H9 (cell line): ENCODE measurements at regions not wholly inside any gene's neighbourhood (a gene's known extent, or its start where the extent isn't known, plus 50 kb on each side); places are given as distances from the start of the nearest gene placed in this dataset.

ENCODE experiments used
- DNase-seq: peaks from one replicate; pipeline ENCODE4 v3.0.0-alpha.2; 2017
- H2AFZ ChIP-seq: one replicate; pipeline ENCODE4 v1.6.1; 2013; ENCODE audit warnings: mild to moderate bottlenecking, low read length, control low read depth, moderate library complexity
- H2AK5ac ChIP-seq: 2 replicates; pipeline ENCODE4 v1.6.1; 2013; ENCODE audit warnings: low read length, control low read depth, mixed read lengths; ENCODE audit not compliant: insufficient read length
- H2BK120ac ChIP-seq: one replicate; pipeline ENCODE4 v1.6.1; 2013; ENCODE audit warnings: low read depth, mild to moderate bottlenecking, low read length, control low read depth, inconsistent platforms; ENCODE audit not compliant: poor library complexity, severe bottlenecking
- H2BK12ac ChIP-seq: 2 replicates; pipeline ENCODE4 v1.6.1; 2013; ENCODE audit warnings: low read length, control low read depth, mixed read lengths, low read depth; ENCODE audit not compliant: insufficient read length
- H2BK15ac ChIP-seq: 2 replicates; pipeline ENCODE4 v1.6.1; 2013; ENCODE audit warnings: low read depth, low read length, control low read depth
- H2BK20ac ChIP-seq: one replicate; pipeline ENCODE4 v1.6.1; 2013; ENCODE audit warnings: low read depth, mild to moderate bottlenecking, low read length, control low read depth, inconsistent platforms; ENCODE audit not compliant: poor library complexity, severe bottlenecking
- H2BK5ac ChIP-seq: 2 replicates; pipeline ENCODE4 v1.6.1; 2013; ENCODE audit warnings: low read length, control low read depth, mixed read lengths; ENCODE audit not compliant: insufficient read length
- H3K14ac ChIP-seq: 2 replicates; pipeline ENCODE4 v1.6.1; 2013; ENCODE audit warnings: low read length, control low read depth; ENCODE audit not compliant: insufficient read depth
- H3K18ac ChIP-seq: 2 replicates; pipeline ENCODE4 v1.6.1; 2013; ENCODE audit warnings: low read depth, mild to moderate bottlenecking, mixed read lengths, low read length, control low read depth; ENCODE audit not compliant: insufficient read length
- H3K23ac ChIP-seq: 2 replicates; pipeline ENCODE4 v1.6.1; 2013; ENCODE audit warnings: low read length, control low read depth, mixed read lengths, low read depth; ENCODE audit not compliant: insufficient read length
- H3K23me2 ChIP-seq: 2 replicates; pipeline ENCODE4 v1.6.1; 2013; ENCODE audit warnings: low read depth, mild to moderate bottlenecking, mixed read lengths, low read length, control low read depth; ENCODE audit not compliant: insufficient read length, poor library complexity, severe bottlenecking
- H3K27ac ChIP-seq: 2 replicates; pipeline ENCODE4 v1.5.1; 2013; ENCODE audit warnings: low read length, control low read depth, mixed read lengths, low read depth; ENCODE audit not compliant: insufficient read length
- H3K27me3 ChIP-seq: 2 replicates; pipeline ENCODE4 v1.6.1; 2013; ENCODE audit warnings: low read length, control low read depth, inconsistent platforms; ENCODE audit not compliant: insufficient read depth
- H3K4ac ChIP-seq: 2 replicates; pipeline ENCODE4 v1.6.1; 2013; ENCODE audit warnings: low read depth, mild to moderate bottlenecking, control low read depth, inconsistent platforms, low read length, moderate library complexity
- H3K4me1 ChIP-seq: 2 replicates; pipeline ENCODE4 v1.6.1; 2013; ENCODE audit warnings: low read length, control low read depth, inconsistent platforms; ENCODE audit not compliant: insufficient read depth
- H3K4me2 ChIP-seq: 2 replicates; pipeline ENCODE4 v1.6.1; 2013; ENCODE audit warnings: low read length, control low read depth, mixed read lengths; ENCODE audit not compliant: insufficient read length, insufficient read depth
- H3K56ac ChIP-seq: 2 replicates; pipeline ENCODE4 v1.6.1; 2013; ENCODE audit warnings: low read depth, mild to moderate bottlenecking, mixed read lengths, low read length, control low read depth; ENCODE audit not compliant: insufficient read length
- H3K79me1 ChIP-seq: 2 replicates; pipeline ENCODE4 v1.6.1; 2013; ENCODE audit warnings: low read depth, mild to moderate bottlenecking, moderate library complexity, low read length, control low read depth, inconsistent platforms; ENCODE audit not compliant: insufficient read depth, poor library complexity, severe bottlenecking
- H3K79me2 ChIP-seq: 2 replicates; pipeline ENCODE4 v1.6.1; 2013; ENCODE audit warnings: low read length, control low read depth, inconsistent platforms; ENCODE audit not compliant: insufficient read depth
- H3K9ac ChIP-seq: 2 replicates; pipeline ENCODE4 v1.6.1; 2013; ENCODE audit warnings: low read length, control low read depth, mixed read lengths; ENCODE audit not compliant: insufficient read length; ENCODE audit errors: extremely low read depth
- H3K9me3 ChIP-seq: one replicate; pipeline ENCODE4 v1.6.1; 2013; ENCODE audit warnings: low read depth, low read length, inconsistent platforms; ENCODE audit not compliant: control insufficient read depth
- H3T11ph ChIP-seq: one replicate; pipeline ENCODE4 v1.6.1; 2013; ENCODE audit warnings: mild to moderate bottlenecking, low read length, control low read depth, inconsistent platforms
- H4K20me1 ChIP-seq: one replicate; pipeline ENCODE4 v1.6.1; 2013; ENCODE audit not compliant: control insufficient read depth, insufficient read length, insufficient read depth
- H4K5ac ChIP-seq: 2 replicates; pipeline ENCODE4 v1.6.1; 2013; ENCODE audit warnings: low read depth, mild to moderate bottlenecking, mixed read lengths, low read length, control low read depth; ENCODE audit not compliant: insufficient read length
- H4K8ac ChIP-seq: replicated peaks from 2 replicates; pipeline ENCODE4 v1.6.1; 2013; ENCODE audit warnings: low read length, control low read depth, mixed read lengths, low read depth; ENCODE audit not compliant: insufficient read length
- H4K91ac ChIP-seq: 2 replicates; pipeline ENCODE4 v1.6.1; 2013; ENCODE audit warnings: low read depth, mild to moderate bottlenecking, moderate library complexity, mixed read lengths, low read length, control low read depth; ENCODE audit not compliant: insufficient read length
- H3K27ac Mint-ChIP-seq, 3 experiments: 2 replicates in 2 of 3; 3 replicates in 1 of 3; pipeline ENCODE4 v1.8.0; 2020 to 2021; ENCODE audit warnings: mixed read lengths in 3 of 3, mild to moderate bottlenecking in 1 of 3, moderate library complexity in 1 of 3
- H3K27me3 Mint-ChIP-seq: 2 replicates; pipeline ENCODE4 v1.8.0; 2021; ENCODE audit warnings: low read depth, mild to moderate bottlenecking, moderate library complexity, mixed read lengths
- H3K36me3 Mint-ChIP-seq, 3 experiments: 2 replicates in 2 of 3; 3 replicates in 1 of 3; pipeline ENCODE4 v1.8.0; 2020 to 2021; ENCODE audit warnings: low read depth in 3 of 3, mixed read lengths in 3 of 3; ENCODE audit not compliant: insufficient read depth in 1 of 3
- H3K4me1 Mint-ChIP-seq, 2 experiments: 2 replicates each; pipeline ENCODE4 v1.8.0; 2020; ENCODE audit warnings: mixed read lengths in 2 of 2
- H3K4me3 Mint-ChIP-seq, 2 experiments: 2 replicates in 1 of 2; 3 replicates in 1 of 2; pipeline ENCODE4 v1.8.0; 2020 to 2021; ENCODE audit warnings: mild to moderate bottlenecking in 2 of 2, mixed read lengths in 2 of 2, moderate library complexity in 1 of 2
- H3K9me3 Mint-ChIP-seq, 2 experiments: 2 replicates in 1 of 2; 3 replicates in 1 of 2; pipeline ENCODE4 v1.8.0; 2020; ENCODE audit warnings: mild to moderate bottlenecking in 2 of 2, mixed read lengths in 2 of 2, moderate library complexity in 1 of 2
- CTCF ChIP-seq: fragments of 200-600 bp; sonication (generic); conservative IDR thresholded peaks from 3 replicates; pipeline ENCODE4 v1.8.0; 2021; ENCODE audit warnings: antibody characterized with exemption, mild to moderate bottlenecking
- WGBS: extraction: QIAGEN DNeasy Blood & Tissue Kit; methylation state at CpG from one replicate; pipeline ENCODE4 v1.1.7; 2013; ENCODE audit warnings: missing lambda C conversion rate, low lambda C conversion rate, mixed read lengths; ENCODE audit not compliant: insufficient read length; ENCODE audit errors: extremely low coverage; 5-methylcytosine and 5-hydroxymethylcytosine counted together

- Histone ChIP-seq H3K4me1 (no peaks in the 10 kb centered on the region), H2AK5ac (no peak overlapping the region), H2AFZ (no peak overlapping the region), H2BK120ac (no peak overlapping the region), H3K9ac (no peak overlapping the region), H3T11ph (no peak overlapping the region), H3K18ac (no peak overlapping the region), H3K23ac (no peak overlapping the region), H4K91ac (no peak overlapping the region), H3K9me3 (no peaks in the 10 kb centered on the region), H2BK12ac (no peak overlapping the region), H2BK20ac (no peak overlapping the region), H3K14ac (no peak overlapping the region), H3K23me2 (no peaks in the 10 kb centered on the region), H4K8ac (no peak overlapping the region), H3K4ac (no peak overlapping the region), H3K27me3 (no peaks in the 10 kb centered on the region), H2BK5ac (no peak overlapping the region), H3K79me2 (no peaks in the 10 kb centered on the region), H4K20me1 (no peaks in the 10 kb centered on the region), H4K5ac (no peak overlapping the region), H3K56ac (no peak overlapping the region), H3K4me2 (no peak overlapping the region), H3K27ac (no peak overlapping the region), H2BK15ac (no peak overlapping the region), H3K79me1 (no peaks in the 10 kb centered on the region)
- TF ChIP-seq CTCF: no peak
- no peak overlapping the region for H3K27ac Mint-ChIP-seq
- no peaks in the 10 kb centered on the region for H3K36me3 Mint-ChIP-seq
- H3K9me3 Mint-ChIP-seq: no peaks in the 10 kb centered on the region
- no peak overlapping the region for H3K4me3 Mint-ChIP-seq
- DNase-seq: no peak
- H3K27me3 Mint-ChIP-seq: no peaks in the 10 kb centered on the region
- WGBS: no CpG with 5 or more reads among the region's 2 CpGs
- peaks cover 22 to 29% of the 10 kb centered on the region in 2 experiments for H3K4me1 Mint-ChIP-seq
Measured at GRCh38 chr2:167726788-167727187, 520.6 kb downstream of the STK39 start.
